BLaER1 treated with 17β-estradiol and CSF1 and Interleukin-3, amounts not matched to agents 10 nM and 100 nM (cell line): ENCODE measurements at regions not wholly inside any gene's neighbourhood (a gene's known extent, or its start where the extent isn't known, plus 50 kb on each side); places are given as distances from the start of the nearest gene placed in this dataset.
"Not testable (repeated sequence)": the region's sequence is repeated elsewhere in the genome, so short reads cannot be mapped to it uniquely, and the experiment has no call there.

ENCODE experiments used
- H3K27ac ChIP-seq, 11 experiments: shearing (Covaris generic); formaldehyde crosslinking; 2 replicates each; pipeline ENCODE4 v1.8.1; 2022
- H3K27me3 ChIP-seq, 11 experiments: shearing (Covaris generic); formaldehyde crosslinking; 2 replicates each; pipeline ENCODE4 v1.8.1; 2022
- H3K36me3 ChIP-seq, 11 experiments: shearing (Covaris generic); formaldehyde crosslinking; 2 replicates each; pipeline ENCODE4 v1.8.1; 2022
- H3K4me1 ChIP-seq, 10 experiments: shearing (Covaris generic); formaldehyde crosslinking; 2 replicates each; pipeline ENCODE4 v1.8.1; 2022
- H3K4me2 ChIP-seq, 11 experiments: shearing (Covaris generic); formaldehyde crosslinking; 2 replicates each; pipeline ENCODE4 v1.8.1; 2022
- H3K4me3 ChIP-seq, 10 experiments: shearing (Covaris generic); formaldehyde crosslinking; 2 replicates each; pipeline ENCODE4 v1.8.1; 2022
- H3K9ac ChIP-seq, 11 experiments: shearing (Covaris generic); formaldehyde crosslinking; 2 replicates each; pipeline ENCODE4 v1.8.1; 2022
- H3K9me3 ChIP-seq, 11 experiments: shearing (Covaris generic); formaldehyde crosslinking; replicated peaks in 1 of 11; 2 replicates each; pipeline ENCODE4 v1.8.1; 2022
- H4K20me1 ChIP-seq, 11 experiments: shearing (Covaris generic); formaldehyde crosslinking; 2 replicates each; pipeline ENCODE4 v1.8.1; 2022
- Cebpa-rat ChIP-seq, 11 experiments: shearing (Covaris generic); IDR thresholded peaks; 2 replicates each; pipeline ENCODE4 v1.8.1; 2022

DNA sequence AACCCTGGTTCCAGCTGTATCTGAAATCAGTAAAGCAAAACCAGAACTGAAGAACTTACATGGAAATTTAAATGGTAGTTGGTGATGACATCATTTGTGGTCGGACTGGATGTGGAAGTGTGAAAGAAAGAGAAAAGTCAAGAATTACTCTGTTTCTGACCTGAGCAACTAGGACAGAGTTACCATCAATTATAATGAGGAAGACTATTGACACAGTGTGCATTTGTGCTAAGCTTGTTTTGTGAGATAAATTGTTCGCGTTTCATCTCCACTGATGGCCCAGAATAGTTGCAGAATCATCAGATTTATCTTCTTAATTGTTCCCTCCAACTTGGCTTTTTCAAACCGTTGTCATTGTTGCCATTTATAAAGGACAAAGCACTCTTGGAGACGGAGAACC lies 410.6 kb upstream of the DEPDC1 start:
- Histone ChIP-seq H3K36me3 (no peaks in the 10 kb centered on the region), H3K9ac (no peak overlapping the region), H3K4me3 (no peak overlapping the region), H3K27ac (no peak overlapping the region), H4K20me1 (no peaks in the 10 kb centered on the region), H3K9me3 (peaks cover 7 to 13% (median 11%) of the 10 kb centered on the region in 11 experiments; a peak in 19 of 22 replicates), H3K4me2 (peak overlapping the region in 7 of 11 experiments; percentile 2 to 45 (median 9); a peak in 4 of 22 replicates), H3K27me3 (no peaks in the 10 kb centered on the region), H3K4me1 (peaks cover 0 to 17% (median 5%) of the 10 kb centered on the region in 10 experiments; a peak in 7 of 20 replicates)
- TF ChIP-seq Cebpa-rat (IDR thresholded peaks at IDR 0.05) = no peak

DNA sequence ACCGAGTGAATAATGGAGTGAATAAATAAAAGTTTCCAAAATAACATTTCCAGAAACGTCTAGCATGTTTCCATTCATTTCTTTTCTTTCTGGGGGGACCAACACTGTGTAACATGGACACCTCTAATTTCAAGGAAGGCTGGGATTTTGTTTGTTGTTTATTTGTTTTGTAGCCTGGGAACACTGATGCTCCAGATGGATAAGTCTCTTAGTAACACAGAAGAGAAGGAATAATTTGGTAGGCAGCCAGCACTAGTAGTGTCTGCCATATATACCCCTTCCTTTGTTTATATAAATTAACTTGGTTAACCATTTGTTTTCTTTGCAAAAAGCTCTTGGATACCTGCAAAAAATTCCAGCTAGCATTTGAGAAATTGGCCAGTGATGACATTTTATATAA lies 411.4 kb upstream of the DEPDC1 start:
- Histone ChIP-seq H3K9ac (no peak overlapping the region), H4K20me1 (no peaks in the 10 kb centered on the region), H3K36me3 (no peaks in the 10 kb centered on the region), H3K4me1 (peaks cover 0 to 17% (median 5%) of the 10 kb centered on the region in 10 experiments; a peak in 7 of 20 replicates), H3K4me3 (no peak overlapping the region), H3K27me3 (no peaks in the 10 kb centered on the region), H3K9me3 (peaks cover 7 to 13% (median 11%) of the 10 kb centered on the region in 11 experiments; a peak in 19 of 22 replicates), H3K4me2 (no peak overlapping the region), H3K27ac (no peak overlapping the region)
- no peak for TF ChIP-seq Cebpa-rat (IDR thresholded peaks at IDR 0.05)

DNA sequence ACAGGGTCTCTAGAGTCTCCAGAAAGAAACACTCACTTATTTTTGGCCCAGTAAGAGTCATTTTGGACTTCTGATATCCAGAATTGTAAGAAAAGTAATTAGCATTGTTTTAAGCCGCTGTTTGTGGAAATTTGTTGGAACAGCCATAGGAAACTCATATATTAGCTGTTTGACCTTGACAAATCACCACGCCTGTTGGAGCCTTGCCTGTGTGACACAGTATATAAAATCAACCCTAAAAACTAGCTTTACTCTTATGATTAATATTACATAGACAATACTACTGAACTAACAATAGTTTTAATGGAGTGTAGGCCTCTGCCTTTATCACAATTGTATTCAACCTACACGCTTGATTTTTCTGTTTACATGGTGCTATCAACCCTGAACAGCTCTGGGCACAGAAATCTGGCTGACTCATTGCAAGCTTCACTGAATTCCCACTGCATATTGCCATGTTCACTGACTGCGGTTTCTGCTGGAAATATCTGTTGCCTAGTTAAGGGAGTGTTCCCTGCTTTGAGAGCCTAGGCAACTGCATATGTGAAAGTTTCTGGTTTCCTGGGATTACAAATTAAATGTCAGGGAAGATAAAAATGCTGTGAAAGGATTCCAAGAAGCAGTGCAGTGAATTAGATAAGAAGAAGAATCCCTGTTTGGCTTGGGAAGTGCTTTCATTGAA lies 419.5 kb upstream of the DEPDC1 start:
- Histone ChIP-seq H3K9me3 (no peaks in the 10 kb centered on the region), H3K27ac (no peak overlapping the region), H3K4me3 (no peak overlapping the region), H4K20me1 (no peaks in the 10 kb centered on the region), H3K36me3 (no peaks in the 10 kb centered on the region), H3K9ac (no peak overlapping the region), H3K4me2 (no peak overlapping the region), H3K27me3 (no peaks in the 10 kb centered on the region), H3K4me1 (peaks cover 0 to 3% (median 0%) of the 10 kb centered on the region in 10 experiments; a peak in 1 of 20 replicates)
- no peak for TF ChIP-seq Cebpa-rat (IDR thresholded peaks at IDR 0.05)

DNA sequence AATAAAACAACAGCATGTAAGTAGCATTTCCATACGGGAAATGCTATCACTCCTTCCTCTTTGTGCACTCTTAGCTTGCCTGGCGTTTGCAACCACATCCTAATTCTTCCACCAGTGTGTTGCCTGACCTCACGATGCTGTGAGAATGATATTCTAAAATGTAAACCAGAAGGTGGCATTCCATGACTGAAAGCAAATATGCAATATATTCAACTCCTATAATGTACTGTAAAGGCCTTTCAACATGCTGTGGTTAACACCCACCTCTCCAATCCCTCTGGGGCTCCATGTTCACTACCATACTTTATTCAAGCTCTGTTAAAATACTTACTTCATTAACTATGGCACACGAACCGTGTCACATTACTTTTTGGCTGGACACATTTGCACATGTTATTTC lies 420.6 kb upstream of the DEPDC1 start:
- no peak for TF ChIP-seq Cebpa-rat (IDR thresholded peaks at IDR 0.05)
- Histone ChIP-seq H3K36me3 (no peaks in the 10 kb centered on the region), H3K27me3 (no peaks in the 10 kb centered on the region), H3K4me2 (no peak overlapping the region), H3K4me3 (no peak overlapping the region), H3K9me3 (no peaks in the 10 kb centered on the region), H3K27ac (no peak overlapping the region), H3K9ac (no peak overlapping the region), H3K4me1 (no peaks in the 10 kb centered on the region), H4K20me1 (no peaks in the 10 kb centered on the region)

DNA sequence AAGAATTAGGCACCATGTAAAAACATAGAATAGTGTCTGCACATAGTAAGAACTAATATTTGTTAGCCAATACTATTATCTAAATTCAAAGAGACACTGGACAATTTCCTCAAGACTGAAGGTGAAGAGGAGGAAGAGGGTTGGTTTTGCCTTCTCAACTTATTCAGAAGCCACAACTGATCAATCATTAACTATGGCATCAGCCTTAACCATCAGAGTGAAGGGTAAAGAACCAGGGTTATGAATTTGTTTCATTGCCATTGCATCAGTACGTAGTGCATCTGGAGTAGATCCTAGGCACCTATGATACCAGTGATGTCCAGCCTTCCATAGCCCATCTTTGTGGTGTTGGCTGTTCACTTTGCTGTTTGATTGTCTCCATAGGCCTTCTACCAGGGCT lies 421.7 kb upstream of the DEPDC1 start:
- Histone ChIP-seq H3K9ac (no peak overlapping the region), H3K4me1 (no peaks in the 10 kb centered on the region), H3K9me3 (0 out of 22 replicates have a peak, but pooled peaks cover 0 to 5% (median 0%) of the 10 kb centered on the region in 11 experiments), H3K4me3 (no peak overlapping the region), H3K4me2 (no peak overlapping the region), H3K27ac (no peak overlapping the region), H3K27me3 (no peaks in the 10 kb centered on the region), H3K36me3 (no peaks in the 10 kb centered on the region), H4K20me1 (no peaks in the 10 kb centered on the region)
- TF ChIP-seq Cebpa-rat (IDR thresholded peaks at IDR 0.05) = no peak

DNA sequence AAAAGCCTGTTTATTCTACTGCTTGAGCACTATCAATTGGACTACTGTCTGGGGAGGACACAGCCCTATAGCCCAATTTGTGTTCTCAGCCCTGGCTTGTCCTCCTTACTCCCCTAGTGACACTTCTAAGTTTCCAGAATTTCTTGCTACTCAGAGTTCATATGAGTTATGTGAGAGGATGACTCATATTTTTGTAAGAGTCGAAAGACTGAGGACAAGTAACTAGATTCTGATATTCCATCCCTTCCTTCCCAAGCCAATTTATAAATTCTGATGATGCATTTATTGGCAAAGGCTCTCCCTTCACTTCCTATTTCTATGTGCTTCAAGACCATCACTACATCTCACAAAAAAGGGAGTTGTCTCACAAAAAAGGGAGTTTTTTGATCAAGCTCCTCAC lies 422.2 kb upstream of the DEPDC1 start:
- Histone ChIP-seq H3K4me1 (no peaks in the 10 kb centered on the region), H3K4me3 (no peak overlapping the region), H3K9ac (no peak overlapping the region), H3K9me3 (0 out of 22 replicates have a peak, but pooled peaks cover 0 to 5% (median 0%) of the 10 kb centered on the region in 11 experiments), H3K4me2 (no peak overlapping the region), H3K27me3 (no peaks in the 10 kb centered on the region), H3K36me3 (no peaks in the 10 kb centered on the region), H3K27ac (no peak overlapping the region), H4K20me1 (no peaks in the 10 kb centered on the region)
- TF ChIP-seq Cebpa-rat (IDR thresholded peaks at IDR 0.05) = no peak

DNA sequence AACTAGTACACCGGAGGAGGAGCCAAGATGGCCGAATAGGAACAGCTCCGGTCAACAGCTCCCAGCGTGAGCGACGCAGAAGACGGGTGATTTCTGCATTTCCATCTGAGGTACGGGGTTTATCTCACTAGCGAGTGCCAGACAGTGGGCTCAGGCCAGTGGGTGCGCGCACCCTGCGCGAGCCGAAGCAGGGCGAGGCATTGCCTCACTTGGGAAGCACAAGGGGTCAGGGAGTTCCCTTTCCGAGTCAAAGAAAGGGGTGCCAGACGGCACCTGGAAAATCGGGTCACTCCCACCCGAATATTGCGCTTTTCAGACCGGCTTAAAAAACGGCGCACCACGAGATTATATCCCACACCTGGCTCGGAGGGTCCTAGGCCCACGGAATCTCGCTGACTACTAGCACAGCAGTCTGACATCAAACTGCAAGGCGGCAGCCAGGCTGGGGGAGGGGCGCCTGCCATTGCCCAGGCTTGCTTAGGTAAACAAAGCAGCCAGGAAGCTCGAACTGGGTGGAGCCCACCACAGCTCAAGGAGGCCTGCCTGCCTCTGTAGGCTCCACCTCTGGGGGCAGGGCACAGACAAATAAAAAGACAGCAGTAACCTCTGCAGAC lies 426.7 kb upstream of the DEPDC1 start:
- not testable (repeated sequence) for H3K9ac ChIP-seq, H3K4me2 ChIP-seq, H3K27ac ChIP-seq, H3K9me3 ChIP-seq, H3K4me3 ChIP-seq, H3K4me1 ChIP-seq, H3K27me3 ChIP-seq, H3K36me3 ChIP-seq, H4K20me1 ChIP-seq

DNA sequence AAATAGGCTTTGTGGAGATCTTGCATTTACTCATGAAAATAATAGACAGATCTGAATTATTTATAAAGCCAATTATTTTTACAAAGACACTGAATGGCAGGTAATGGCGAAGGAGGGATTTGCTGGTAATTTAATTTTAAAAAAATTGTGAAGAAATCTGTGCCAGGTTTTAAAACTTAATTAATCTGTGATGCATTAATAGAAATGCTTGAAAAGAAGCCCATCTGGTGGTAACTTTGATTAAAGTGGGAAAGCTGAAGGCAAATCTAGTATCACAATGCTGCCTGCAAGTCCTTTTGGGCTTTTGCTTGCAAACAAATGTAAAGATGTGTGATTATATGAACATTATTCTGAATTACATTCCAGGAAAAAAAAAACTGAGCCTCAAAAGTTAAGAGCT lies 433.2 kb upstream of the DEPDC1 start:
- no peaks in the 10 kb centered on the region for H3K27me3 ChIP-seq
- TF ChIP-seq Cebpa-rat (IDR thresholded peaks at IDR 0.05) = no peak
- no peaks in the 10 kb centered on the region for H3K4me1 ChIP-seq
- no peaks in the 10 kb centered on the region for H4K20me1 ChIP-seq
- H3K36me3 ChIP-seq = no peaks in the 10 kb centered on the region
- no peak overlapping the region for H3K27ac ChIP-seq
- no peak overlapping the region for H3K4me2 ChIP-seq
- no peak overlapping the region for H3K9ac ChIP-seq
- no peaks in the 10 kb centered on the region for H3K9me3 ChIP-seq
- no peak overlapping the region for H3K4me3 ChIP-seq

DNA sequence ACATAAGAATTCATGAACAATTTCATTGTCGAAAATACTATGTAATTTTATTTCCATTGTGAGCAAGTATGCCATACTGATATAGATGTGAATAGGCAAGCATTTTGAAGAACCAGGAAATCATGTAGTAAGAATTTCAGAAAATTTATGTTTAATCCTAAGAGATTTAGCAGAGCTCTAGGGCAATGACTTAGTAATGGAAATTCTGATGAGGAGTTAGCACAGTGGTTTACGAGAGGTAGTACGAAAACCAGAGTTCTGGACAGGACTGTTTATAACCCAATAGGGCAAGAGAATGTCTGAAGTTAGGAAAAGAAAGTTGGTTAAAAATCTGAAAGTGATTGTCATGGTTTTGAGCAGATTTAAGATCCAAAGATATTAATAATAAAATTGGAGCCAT lies 439.6 kb upstream of the DEPDC1 start:
- no peak overlapping the region for H3K9ac ChIP-seq
- H3K9me3 ChIP-seq = no peaks in the 10 kb centered on the region
- no peak overlapping the region for H3K4me2 ChIP-seq
- H3K4me1 ChIP-seq = no peaks in the 10 kb centered on the region
- no peak overlapping the region for H3K27ac ChIP-seq
- no peaks in the 10 kb centered on the region for H3K27me3 ChIP-seq
- no peak for TF ChIP-seq Cebpa-rat (IDR thresholded peaks at IDR 0.05)
- no peak overlapping the region for H3K4me3 ChIP-seq
- no peaks in the 10 kb centered on the region for H4K20me1 ChIP-seq
- H3K36me3 ChIP-seq = no peaks in the 10 kb centered on the region

DNA sequence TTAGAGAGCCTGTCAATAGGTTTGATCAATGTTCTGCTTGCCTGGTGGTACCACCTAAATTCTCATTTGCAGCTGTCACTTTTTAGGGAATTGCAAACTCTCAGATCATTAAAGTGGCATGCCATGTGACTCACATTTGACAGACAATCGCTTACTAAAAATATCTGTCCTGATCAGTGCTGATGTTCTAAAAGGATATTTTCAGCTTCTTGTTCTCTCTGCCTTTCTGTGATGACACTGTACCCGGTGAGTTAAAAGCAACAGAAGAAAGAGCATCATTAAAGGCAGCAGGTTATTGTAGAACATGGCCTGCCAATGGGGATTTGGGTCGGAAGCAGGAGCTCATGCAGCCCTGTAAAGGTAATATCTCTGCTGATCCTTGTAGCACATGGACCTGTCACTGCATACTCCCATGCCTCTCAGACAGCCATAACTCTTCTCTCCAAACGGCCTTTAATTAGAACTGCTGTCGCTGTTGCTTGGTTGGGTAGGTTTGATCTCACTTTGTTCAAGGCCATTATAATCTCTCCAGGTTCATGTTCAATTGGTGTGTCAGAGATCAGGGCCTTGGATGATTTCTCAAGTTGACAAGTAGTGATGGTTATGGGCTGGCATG lies 441.3 kb upstream of the DEPDC1 start:
- no peak overlapping the region for H3K27ac ChIP-seq
- no peak overlapping the region for H3K4me3 ChIP-seq
- TF ChIP-seq Cebpa-rat (IDR thresholded peaks at IDR 0.05) = no peak
- H3K9me3 ChIP-seq = no peaks in the 10 kb centered on the region
- no peaks in the 10 kb centered on the region for H4K20me1 ChIP-seq
- H3K4me2 ChIP-seq = no peak overlapping the region
- no peaks in the 10 kb centered on the region for H3K4me1 ChIP-seq
- H3K27me3 ChIP-seq = no peaks in the 10 kb centered on the region
- H3K9ac ChIP-seq = no peak overlapping the region
- no peaks in the 10 kb centered on the region for H3K36me3 ChIP-seq
